ENCODE measurements at regions not wholly inside any gene's neighbourhood (a gene's known extent, or its start where the extent isn't known, plus 50 kb on each side); places are given as distances from the start of the nearest gene placed in this dataset.

DNA sequence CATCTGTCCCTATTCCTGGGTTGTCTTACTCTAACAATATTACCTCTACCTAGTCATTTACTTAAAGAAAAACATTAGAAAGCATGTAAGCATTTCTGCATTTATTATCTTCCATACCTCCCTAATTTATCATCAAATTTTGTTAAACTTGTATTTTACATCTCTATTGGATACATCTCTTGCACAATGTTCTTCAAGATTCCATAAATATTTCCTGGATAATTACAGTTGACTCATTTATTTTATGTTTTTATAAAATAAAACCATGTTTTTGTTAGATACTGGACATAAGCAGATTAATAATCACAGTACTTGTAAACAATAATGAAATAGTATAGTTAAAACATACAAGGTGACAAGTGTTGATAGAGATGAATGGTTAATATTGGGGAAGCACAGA, 209.0 kb downstream of the TMTC3 start:
- TF ChIP-seq, protein P1, sequence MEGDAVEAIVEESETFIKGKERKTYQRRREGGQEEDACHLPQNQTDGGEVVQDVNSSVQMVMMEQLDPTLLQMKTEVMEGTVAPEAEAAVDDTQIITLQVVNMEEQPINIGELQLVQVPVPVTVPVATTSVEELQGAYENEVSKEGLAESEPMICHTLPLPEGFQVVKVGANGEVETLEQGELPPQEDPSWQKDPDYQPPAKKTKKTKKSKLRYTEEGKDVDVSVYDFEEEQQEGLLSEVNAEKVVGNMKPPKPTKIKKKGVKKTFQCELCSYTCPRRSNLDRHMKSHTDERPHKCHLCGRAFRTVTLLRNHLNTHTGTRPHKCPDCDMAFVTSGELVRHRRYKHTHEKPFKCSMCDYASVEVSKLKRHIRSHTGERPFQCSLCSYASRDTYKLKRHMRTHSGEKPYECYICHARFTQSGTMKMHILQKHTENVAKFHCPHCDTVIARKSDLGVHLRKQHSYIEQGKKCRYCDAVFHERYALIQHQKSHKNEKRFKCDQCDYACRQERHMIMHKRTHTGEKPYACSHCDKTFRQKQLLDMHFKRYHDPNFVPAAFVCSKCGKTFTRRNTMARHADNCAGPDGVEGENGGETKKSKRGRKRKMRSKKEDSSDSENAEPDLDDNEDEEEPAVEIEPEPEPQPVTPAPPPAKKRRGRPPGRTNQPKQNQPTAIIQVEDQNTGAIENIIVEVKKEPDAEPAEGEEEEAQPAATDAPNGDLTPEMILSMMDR (IDR thresholded peaks at IDR 0.05), result no peak
- TF ChIP-seq POLR2A (IDR thresholded peaks at IDR 0.05), result no peak
